H9 (cell line): ENCODE measurements at regions not wholly inside any gene's neighbourhood (a gene's known extent, or its start where the extent isn't known, plus 50 kb on each side); places are given as distances from the start of the nearest gene placed in this dataset.
"Not testable (repeated sequence)": the region's sequence is repeated elsewhere in the genome, so short reads cannot be mapped to it uniquely, and the experiment has no call there.

Experiments
- DNase-seq: peaks from one replicate; pipeline ENCODE4 v3.0.0-alpha.2; 2017
- H2AFZ ChIP-seq: one replicate; pipeline ENCODE4 v1.6.1; 2013; ENCODE audit warnings: mild to moderate bottlenecking, low read length, control low read depth, moderate library complexity
- H2AK5ac ChIP-seq: 2 replicates; pipeline ENCODE4 v1.6.1; 2013; ENCODE audit warnings: low read length, control low read depth, mixed read lengths; ENCODE audit not compliant: insufficient read length
- H2BK120ac ChIP-seq: one replicate; pipeline ENCODE4 v1.6.1; 2013; ENCODE audit warnings: low read depth, mild to moderate bottlenecking, low read length, control low read depth, inconsistent platforms; ENCODE audit not compliant: poor library complexity, severe bottlenecking
- H2BK12ac ChIP-seq: 2 replicates; pipeline ENCODE4 v1.6.1; 2013; ENCODE audit warnings: low read length, control low read depth, mixed read lengths, low read depth; ENCODE audit not compliant: insufficient read length
- H2BK15ac ChIP-seq: 2 replicates; pipeline ENCODE4 v1.6.1; 2013; ENCODE audit warnings: low read depth, low read length, control low read depth
- H2BK20ac ChIP-seq: one replicate; pipeline ENCODE4 v1.6.1; 2013; ENCODE audit warnings: low read depth, mild to moderate bottlenecking, low read length, control low read depth, inconsistent platforms; ENCODE audit not compliant: poor library complexity, severe bottlenecking
- H2BK5ac ChIP-seq: 2 replicates; pipeline ENCODE4 v1.6.1; 2013; ENCODE audit warnings: low read length, control low read depth, mixed read lengths; ENCODE audit not compliant: insufficient read length
- H3K14ac ChIP-seq: 2 replicates; pipeline ENCODE4 v1.6.1; 2013; ENCODE audit warnings: low read length, control low read depth; ENCODE audit not compliant: insufficient read depth
- H3K18ac ChIP-seq: 2 replicates; pipeline ENCODE4 v1.6.1; 2013; ENCODE audit warnings: low read depth, mild to moderate bottlenecking, mixed read lengths, low read length, control low read depth; ENCODE audit not compliant: insufficient read length
- H3K23ac ChIP-seq: 2 replicates; pipeline ENCODE4 v1.6.1; 2013; ENCODE audit warnings: low read length, control low read depth, mixed read lengths, low read depth; ENCODE audit not compliant: insufficient read length
- H3K23me2 ChIP-seq: 2 replicates; pipeline ENCODE4 v1.6.1; 2013; ENCODE audit warnings: low read depth, mild to moderate bottlenecking, mixed read lengths, low read length, control low read depth; ENCODE audit not compliant: insufficient read length, poor library complexity, severe bottlenecking
- H3K27ac ChIP-seq: 2 replicates; pipeline ENCODE4 v1.5.1; 2013; ENCODE audit warnings: low read length, control low read depth, mixed read lengths, low read depth; ENCODE audit not compliant: insufficient read length
- H3K27me3 ChIP-seq: 2 replicates; pipeline ENCODE4 v1.6.1; 2013; ENCODE audit warnings: low read length, control low read depth, inconsistent platforms; ENCODE audit not compliant: insufficient read depth
- H3K4ac ChIP-seq: 2 replicates; pipeline ENCODE4 v1.6.1; 2013; ENCODE audit warnings: low read depth, mild to moderate bottlenecking, control low read depth, inconsistent platforms, low read length, moderate library complexity
- H3K4me1 ChIP-seq: 2 replicates; pipeline ENCODE4 v1.6.1; 2013; ENCODE audit warnings: low read length, control low read depth, inconsistent platforms; ENCODE audit not compliant: insufficient read depth
- H3K4me2 ChIP-seq: 2 replicates; pipeline ENCODE4 v1.6.1; 2013; ENCODE audit warnings: low read length, control low read depth, mixed read lengths; ENCODE audit not compliant: insufficient read length, insufficient read depth
- H3K56ac ChIP-seq: 2 replicates; pipeline ENCODE4 v1.6.1; 2013; ENCODE audit warnings: low read depth, mild to moderate bottlenecking, mixed read lengths, low read length, control low read depth; ENCODE audit not compliant: insufficient read length
- H3K79me1 ChIP-seq: 2 replicates; pipeline ENCODE4 v1.6.1; 2013; ENCODE audit warnings: low read depth, mild to moderate bottlenecking, moderate library complexity, low read length, control low read depth, inconsistent platforms; ENCODE audit not compliant: insufficient read depth, poor library complexity, severe bottlenecking
- H3K79me2 ChIP-seq: 2 replicates; pipeline ENCODE4 v1.6.1; 2013; ENCODE audit warnings: low read length, control low read depth, inconsistent platforms; ENCODE audit not compliant: insufficient read depth
- H3K9ac ChIP-seq: 2 replicates; pipeline ENCODE4 v1.6.1; 2013; ENCODE audit warnings: low read length, control low read depth, mixed read lengths; ENCODE audit not compliant: insufficient read length; ENCODE audit errors: extremely low read depth
- H3K9me3 ChIP-seq: one replicate; pipeline ENCODE4 v1.6.1; 2013; ENCODE audit warnings: low read depth, low read length, inconsistent platforms; ENCODE audit not compliant: control insufficient read depth
- H3T11ph ChIP-seq: one replicate; pipeline ENCODE4 v1.6.1; 2013; ENCODE audit warnings: mild to moderate bottlenecking, low read length, control low read depth, inconsistent platforms
- H4K20me1 ChIP-seq: one replicate; pipeline ENCODE4 v1.6.1; 2013; ENCODE audit not compliant: control insufficient read depth, insufficient read length, insufficient read depth
- H4K5ac ChIP-seq: 2 replicates; pipeline ENCODE4 v1.6.1; 2013; ENCODE audit warnings: low read depth, mild to moderate bottlenecking, mixed read lengths, low read length, control low read depth; ENCODE audit not compliant: insufficient read length
- H4K8ac ChIP-seq: replicated peaks from 2 replicates; pipeline ENCODE4 v1.6.1; 2013; ENCODE audit warnings: low read length, control low read depth, mixed read lengths, low read depth; ENCODE audit not compliant: insufficient read length
- H4K91ac ChIP-seq: 2 replicates; pipeline ENCODE4 v1.6.1; 2013; ENCODE audit warnings: low read depth, mild to moderate bottlenecking, moderate library complexity, mixed read lengths, low read length, control low read depth; ENCODE audit not compliant: insufficient read length
- H3K27ac Mint-ChIP-seq, 3 experiments: 2 replicates in 2 of 3; 3 replicates in 1 of 3; pipeline ENCODE4 v1.8.0; 2020 to 2021; ENCODE audit warnings: mixed read lengths in 3 of 3, mild to moderate bottlenecking in 1 of 3, moderate library complexity in 1 of 3
- H3K27me3 Mint-ChIP-seq: 2 replicates; pipeline ENCODE4 v1.8.0; 2021; ENCODE audit warnings: low read depth, mild to moderate bottlenecking, moderate library complexity, mixed read lengths
- H3K36me3 Mint-ChIP-seq, 3 experiments: 2 replicates in 2 of 3; 3 replicates in 1 of 3; pipeline ENCODE4 v1.8.0; 2020 to 2021; ENCODE audit warnings: low read depth in 3 of 3, mixed read lengths in 3 of 3; ENCODE audit not compliant: insufficient read depth in 1 of 3
- H3K4me1 Mint-ChIP-seq, 2 experiments: 2 replicates each; pipeline ENCODE4 v1.8.0; 2020; ENCODE audit warnings: mixed read lengths in 2 of 2
- H3K4me3 Mint-ChIP-seq, 2 experiments: 2 replicates in 1 of 2; 3 replicates in 1 of 2; pipeline ENCODE4 v1.8.0; 2020 to 2021; ENCODE audit warnings: mild to moderate bottlenecking in 2 of 2, mixed read lengths in 2 of 2, moderate library complexity in 1 of 2
- H3K9me3 Mint-ChIP-seq, 2 experiments: 2 replicates in 1 of 2; 3 replicates in 1 of 2; pipeline ENCODE4 v1.8.0; 2020; ENCODE audit warnings: mild to moderate bottlenecking in 2 of 2, mixed read lengths in 2 of 2, moderate library complexity in 1 of 2
- WGBS: extraction: QIAGEN DNeasy Blood & Tissue Kit; methylation state at CpG from one replicate; pipeline ENCODE4 v1.1.7; 2013; ENCODE audit warnings: missing lambda C conversion rate, low lambda C conversion rate, mixed read lengths; ENCODE audit not compliant: insufficient read length; ENCODE audit errors: extremely low coverage; 5-methylcytosine and 5-hydroxymethylcytosine counted together
- TF ChIP-seq, protein P1 (sequence below): fragments of 200-600 bp; sonication (generic); conservative IDR thresholded peaks from 3 replicates; pipeline ENCODE4 v1.8.0; 2021; ENCODE audit warnings: antibody characterized with exemption, mild to moderate bottlenecking

DNA sequence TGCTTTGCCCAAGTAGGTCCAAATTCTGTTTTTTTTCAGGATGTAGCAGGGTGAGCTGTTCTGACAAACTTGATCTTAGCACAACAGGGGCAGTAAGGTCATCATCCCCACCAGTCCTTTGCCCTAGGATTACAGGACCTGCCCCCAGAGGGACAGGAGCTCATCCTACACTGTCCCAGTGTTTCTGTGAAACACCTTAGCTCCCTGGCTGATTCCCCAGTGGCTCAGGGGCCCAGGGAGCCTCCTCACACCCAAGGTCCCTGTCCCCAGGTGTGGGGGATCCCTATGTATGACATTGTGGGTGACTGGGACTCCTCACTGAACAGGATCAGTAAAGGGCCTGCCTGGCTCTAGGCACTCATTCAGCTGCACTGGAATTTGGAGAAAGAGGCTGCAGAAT is 191.2 kb downstream of the ANKRD30B start:
- Histone ChIP-seq H3K9me3 (peaks cover 94% of the 10 kb centered on the region), H2BK20ac (no peak overlapping the region), H3K4ac (no peak overlapping the region), H3K23ac (no peak overlapping the region), H3K18ac (no peak overlapping the region), H3K4me2 (no peak overlapping the region), H3K79me2 (no peaks in the 10 kb centered on the region), H3K56ac (no peak overlapping the region), H4K8ac (no peak overlapping the region), H2BK120ac (no peak overlapping the region), H4K5ac (no peak overlapping the region), H2AK5ac (no peak overlapping the region), H3K4me1 (no peaks in the 10 kb centered on the region), H2BK5ac (no peak overlapping the region), H3K27ac (no peak overlapping the region), H3K23me2 (peaks cover 2% of the 10 kb centered on the region), H4K20me1 (peaks cover 4% of the 10 kb centered on the region), H3K27me3 (no peaks in the 10 kb centered on the region), H3K79me1 (no peaks in the 10 kb centered on the region), H2BK12ac (no peak overlapping the region), H3K14ac (no peak overlapping the region), H3K9ac (no peak overlapping the region), H2AFZ (no peak overlapping the region), H3T11ph (no peak overlapping the region), H4K91ac (no peak overlapping the region), H2BK15ac (no peak overlapping the region)
- H3K9me3 Mint-ChIP-seq: peaks cover 90 to 96% of the 10 kb centered on the region in 2 experiments
- H3K36me3 Mint-ChIP-seq: peaks cover 16 to 36% (median 29%) of the 10 kb centered on the region in 3 experiments; a peak in 6 of 7 replicates
- no peak overlapping the region for H3K4me3 Mint-ChIP-seq
- no peaks in the 10 kb centered on the region for H3K4me1 Mint-ChIP-seq
- TF ChIP-seq, protein P1, sequence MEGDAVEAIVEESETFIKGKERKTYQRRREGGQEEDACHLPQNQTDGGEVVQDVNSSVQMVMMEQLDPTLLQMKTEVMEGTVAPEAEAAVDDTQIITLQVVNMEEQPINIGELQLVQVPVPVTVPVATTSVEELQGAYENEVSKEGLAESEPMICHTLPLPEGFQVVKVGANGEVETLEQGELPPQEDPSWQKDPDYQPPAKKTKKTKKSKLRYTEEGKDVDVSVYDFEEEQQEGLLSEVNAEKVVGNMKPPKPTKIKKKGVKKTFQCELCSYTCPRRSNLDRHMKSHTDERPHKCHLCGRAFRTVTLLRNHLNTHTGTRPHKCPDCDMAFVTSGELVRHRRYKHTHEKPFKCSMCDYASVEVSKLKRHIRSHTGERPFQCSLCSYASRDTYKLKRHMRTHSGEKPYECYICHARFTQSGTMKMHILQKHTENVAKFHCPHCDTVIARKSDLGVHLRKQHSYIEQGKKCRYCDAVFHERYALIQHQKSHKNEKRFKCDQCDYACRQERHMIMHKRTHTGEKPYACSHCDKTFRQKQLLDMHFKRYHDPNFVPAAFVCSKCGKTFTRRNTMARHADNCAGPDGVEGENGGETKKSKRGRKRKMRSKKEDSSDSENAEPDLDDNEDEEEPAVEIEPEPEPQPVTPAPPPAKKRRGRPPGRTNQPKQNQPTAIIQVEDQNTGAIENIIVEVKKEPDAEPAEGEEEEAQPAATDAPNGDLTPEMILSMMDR: no peak
- H3K27ac Mint-ChIP-seq: no peak overlapping the region
- DNase-seq: no peak
- peaks cover 3% of the 10 kb centered on the region; the same call in 1 of the 2 replicates for H3K27me3 Mint-ChIP-seq

DNA sequence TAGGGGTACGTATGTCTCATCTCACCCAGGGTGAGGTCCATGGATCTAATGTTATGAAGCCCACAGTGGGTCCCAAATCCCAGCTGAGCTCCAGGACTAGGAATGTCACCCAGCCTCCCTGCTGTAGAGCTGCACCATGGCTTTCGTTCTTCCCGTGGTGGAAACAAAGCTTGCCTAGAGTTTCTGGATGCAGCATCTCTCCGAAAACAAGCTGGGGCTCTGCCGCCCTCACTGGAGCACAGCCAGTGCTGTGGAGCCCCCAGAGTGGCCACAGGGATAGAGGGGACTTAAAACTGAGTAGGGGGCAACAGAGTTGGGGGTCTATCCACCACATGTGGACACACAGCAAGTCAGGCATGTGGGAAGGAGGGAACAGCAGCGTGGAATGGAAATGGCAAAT is 192.1 kb downstream of the ANKRD30B start:
- H3K4me3 Mint-ChIP-seq, H2BK12ac ChIP-seq, H2AK5ac ChIP-seq, H3K23ac ChIP-seq, H2BK120ac ChIP-seq, H4K91ac ChIP-seq, H3K27me3 ChIP-seq, H2BK15ac ChIP-seq, H3K14ac ChIP-seq, H3K4me2 ChIP-seq, H2BK5ac ChIP-seq, H3K23me2 ChIP-seq, H3K27ac Mint-ChIP-seq, H3K18ac ChIP-seq, H3K79me2 ChIP-seq, H3K4me1 Mint-ChIP-seq, H2AFZ ChIP-seq, H3K79me1 ChIP-seq, H4K20me1 ChIP-seq, DNase-seq, H3K4me1 ChIP-seq, H3K56ac ChIP-seq, H3K27me3 Mint-ChIP-seq, H4K5ac ChIP-seq, H3K9ac ChIP-seq, H4K8ac ChIP-seq, H3K27ac ChIP-seq, H3K4ac ChIP-seq, H2BK20ac ChIP-seq, H3T11ph ChIP-seq: not testable (repeated sequence)
- peaks cover 94% of the 10 kb centered on the region for H3K9me3 ChIP-seq
- WGBS: no CpG with 5 or more reads among the region's 6 CpGs
- Mint-ChIP-seq H3K36me3 (peaks cover 16 to 33% (median 29%) of the 10 kb centered on the region in 3 experiments; a peak in 6 of 7 replicates), H3K9me3 (peaks cover 90 to 95% of the 10 kb centered on the region in 2 experiments)
